NOMO-1 (cell line): ENCODE measurements at regions not wholly inside any gene's neighbourhood (a gene's known extent, or its start where the extent isn't known, plus 50 kb on each side); places are given as distances from the start of the nearest gene placed in this dataset.

Source experiments
- DNase-seq, 2 experiments: peaks; one replicate each; lab custom pipeline; 2025; ENCODE audit not compliant: unreplicated experiment in 2 of 2; lab: John Stamatoyannopoulos, UW

DNA sequence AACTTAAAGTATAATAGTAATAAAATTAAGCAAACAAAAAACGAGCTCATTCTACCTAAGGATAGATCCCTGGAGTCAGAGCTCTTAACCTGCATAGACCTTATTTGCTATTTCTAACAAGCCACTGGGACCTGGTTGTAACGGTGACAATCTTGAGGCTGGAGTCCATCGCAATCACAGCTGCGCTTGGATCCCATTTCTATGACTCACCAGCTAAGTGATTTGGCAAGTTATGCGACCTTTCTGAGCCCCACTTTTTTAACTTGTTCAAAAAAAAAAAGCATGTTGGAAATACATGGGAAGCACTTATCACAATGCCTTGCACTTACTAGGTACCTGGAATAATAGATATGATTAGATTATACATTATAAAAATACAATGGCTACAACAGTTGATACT is 389.5 kb upstream of the CDH4 start:
- DNase-seq = no peak

GRCh38 chr20:60863548-60863947 is 388.5 kb upstream of the CDH4 start:
- no peak for DNase-seq

DNA sequence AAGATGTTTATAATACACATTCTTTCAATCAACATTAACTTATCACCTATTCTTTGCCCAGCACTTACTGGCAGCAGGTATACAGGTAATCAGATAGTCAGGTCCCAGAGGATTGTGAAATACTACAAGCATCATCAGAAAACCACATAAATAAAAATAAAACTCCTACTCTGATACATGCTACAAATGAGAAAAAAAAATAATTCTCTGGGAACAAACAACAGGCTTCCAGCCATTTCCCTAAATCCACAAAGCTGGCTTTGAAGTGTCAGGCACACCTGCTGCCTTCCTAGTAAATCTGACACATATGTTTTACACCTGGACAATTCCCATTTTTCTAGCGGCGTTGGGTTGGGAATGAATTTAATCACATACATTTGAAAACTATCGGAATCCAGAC is 384.5 kb upstream of the CDH4 start:
- DNase-seq = no peak

GRCh38 chr20:60868316-60868891 is 383.7 kb upstream of the CDH4 start:
- no peak for DNase-seq

DNA sequence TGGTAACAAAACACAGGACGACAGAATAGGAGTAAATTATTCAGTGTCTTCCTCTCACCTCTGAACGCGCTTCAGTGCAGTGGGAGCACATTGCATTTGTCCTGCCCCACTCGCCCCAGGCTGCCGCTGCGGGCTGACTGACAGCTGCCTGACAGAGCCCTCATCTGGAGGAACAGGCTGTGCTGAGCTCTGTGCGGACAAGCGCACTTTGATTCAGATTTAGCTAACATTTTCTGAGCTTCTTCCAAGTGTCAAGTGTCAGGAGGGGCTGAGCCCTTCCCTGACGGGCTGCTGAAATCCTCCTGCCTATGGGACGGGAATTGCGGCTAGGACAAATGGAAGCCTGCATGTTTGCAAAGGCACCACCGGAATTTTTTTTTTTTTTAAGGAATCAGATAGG is 383.0 kb upstream of the CDH4 start:
- DNase-seq = no peak

GRCh38 chr20:60869625-60870024 is 382.4 kb upstream of the CDH4 start:
- DNase-seq = no peak

- no peak for DNase-seq
Observed at GRCh38 chr20:60870040-60870439, 382.0 kb upstream of the CDH4 start.

DNA sequence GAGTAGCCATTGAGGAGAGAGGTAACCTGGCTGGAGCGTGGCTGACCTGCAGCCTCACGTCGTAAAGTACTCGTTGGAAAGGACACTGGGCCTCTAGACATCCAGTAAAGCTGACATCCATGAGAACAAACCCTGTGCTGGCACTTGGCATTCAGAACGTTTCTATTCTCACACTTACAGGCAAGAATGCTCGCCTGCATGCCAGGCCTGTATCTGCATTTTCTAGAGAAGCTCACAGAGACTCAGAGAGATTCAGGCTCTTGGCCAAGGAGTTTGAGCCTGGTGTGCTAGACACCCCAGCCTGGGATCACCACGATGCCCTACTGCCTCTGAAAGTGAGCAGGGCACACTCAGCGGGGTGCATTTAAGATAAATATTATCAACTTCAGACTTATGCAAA is 379.8 kb upstream of the CDH4 start:
- no peak for DNase-seq

DNA sequence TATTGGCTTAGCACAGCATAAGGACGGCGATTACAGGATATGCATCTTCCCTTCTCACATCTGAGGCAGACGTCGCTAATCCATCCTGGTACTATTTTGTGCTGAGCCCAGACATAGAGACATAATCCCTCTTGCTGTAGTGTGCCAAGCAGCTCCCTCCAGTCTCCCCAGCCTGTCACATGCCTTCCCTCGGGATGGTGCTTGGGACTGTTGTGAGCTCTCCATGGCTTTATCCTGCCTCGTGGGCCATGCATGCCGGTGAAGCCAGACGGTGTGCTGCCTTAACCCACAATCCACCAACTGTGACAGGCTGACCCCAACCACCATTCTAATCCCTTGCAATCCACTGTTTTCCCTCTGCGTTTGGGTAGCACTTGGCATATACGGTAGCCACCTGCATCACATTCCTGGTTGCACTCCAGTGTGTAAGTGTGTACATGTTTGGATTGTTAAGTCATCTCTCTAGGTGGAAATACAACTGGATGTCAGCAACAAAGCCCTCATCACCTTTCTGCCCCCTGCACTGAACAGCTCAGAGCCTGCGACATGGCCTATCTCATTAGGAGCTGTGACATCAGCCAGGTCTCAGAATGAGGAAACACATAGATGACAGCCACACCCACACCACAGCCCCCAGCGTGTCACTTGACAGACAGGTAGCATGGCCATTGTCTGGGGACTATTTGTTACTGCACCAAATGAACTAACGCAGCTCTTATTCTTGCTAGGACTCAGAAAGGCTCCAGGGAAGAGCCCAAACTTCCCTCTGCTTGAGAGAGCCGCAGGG is 374.8 kb upstream of the CDH4 start:
- no peak for DNase-seq

DNA sequence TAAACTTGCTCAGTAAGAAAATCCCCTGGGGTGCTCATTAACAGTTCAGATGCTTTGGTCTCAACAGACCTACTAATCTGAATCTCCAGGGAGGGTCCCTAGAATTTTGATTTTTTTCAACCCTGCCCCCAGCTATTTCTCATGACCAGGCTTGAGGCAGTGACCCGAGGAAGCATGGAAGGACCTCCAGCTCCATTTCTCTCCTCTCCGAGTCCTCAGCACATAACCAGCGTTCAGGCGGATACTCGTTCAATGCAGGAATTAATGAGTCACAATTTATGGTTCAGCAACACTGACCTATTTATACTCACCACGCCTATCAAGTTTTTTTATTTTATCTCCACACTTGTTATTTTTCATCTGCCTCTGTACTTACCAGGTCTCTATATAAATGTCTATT is 369.2 kb upstream of the CDH4 start:
- no peak for DNase-seq

DNA sequence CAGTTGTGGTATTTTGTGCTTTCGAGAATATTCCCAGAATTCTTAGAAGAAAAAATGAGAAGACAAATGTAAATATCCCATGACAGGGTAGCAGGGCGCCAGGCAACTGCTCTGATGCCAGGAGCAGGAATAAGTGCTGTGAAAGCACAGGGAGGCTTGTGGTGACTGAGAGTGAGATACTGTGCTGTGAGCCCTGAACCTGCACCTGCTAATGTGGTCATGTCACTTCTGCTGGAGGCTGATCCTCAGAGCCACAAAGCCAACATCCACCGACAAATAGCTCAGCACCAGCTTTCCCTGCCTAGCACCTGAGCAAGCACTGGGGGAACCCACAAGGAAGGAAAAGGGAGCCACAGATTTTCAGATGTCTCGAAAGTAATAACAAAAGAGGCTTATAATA is 368.6 kb upstream of the CDH4 start:
- DNase-seq = no peak

DNA sequence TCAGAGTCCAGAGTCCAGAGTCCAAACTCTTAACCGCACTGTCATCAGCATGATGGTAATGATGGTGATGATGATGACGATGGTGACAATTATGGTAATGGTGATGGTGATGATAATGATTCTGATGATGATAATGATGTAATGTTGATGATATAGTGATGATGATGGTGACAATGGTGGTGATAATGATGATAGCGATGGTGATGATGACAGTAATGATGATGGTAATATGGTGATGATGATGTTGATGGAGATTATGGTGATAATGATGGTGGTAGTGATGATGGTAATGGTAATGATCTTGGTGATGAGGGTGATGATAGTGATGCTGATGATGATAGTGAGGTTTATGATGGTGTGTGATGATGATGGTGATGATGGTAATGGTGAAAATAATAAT is 367.8 kb upstream of the CDH4 start:
- no peak for DNase-seq

DNA sequence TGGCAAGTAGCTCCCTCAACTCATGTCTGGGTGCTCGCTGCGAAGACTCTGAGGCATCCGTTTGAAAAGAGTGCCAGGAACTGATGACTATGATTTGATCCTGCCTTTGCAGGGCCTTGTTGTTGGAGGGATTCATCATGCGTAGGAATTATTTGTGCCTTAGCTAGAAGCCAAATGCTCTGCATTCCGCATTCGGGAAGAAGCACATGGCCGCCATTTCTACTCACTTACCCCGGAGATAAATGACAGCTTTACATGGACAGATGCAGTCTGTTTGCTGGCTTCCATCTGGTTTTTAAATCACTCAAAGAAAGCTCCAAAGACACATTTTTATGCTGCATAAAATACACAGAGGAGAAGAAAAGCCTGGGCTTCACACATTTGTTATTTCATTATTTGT is 363.3 kb upstream of the CDH4 start:
- no peak for DNase-seq

DNA sequence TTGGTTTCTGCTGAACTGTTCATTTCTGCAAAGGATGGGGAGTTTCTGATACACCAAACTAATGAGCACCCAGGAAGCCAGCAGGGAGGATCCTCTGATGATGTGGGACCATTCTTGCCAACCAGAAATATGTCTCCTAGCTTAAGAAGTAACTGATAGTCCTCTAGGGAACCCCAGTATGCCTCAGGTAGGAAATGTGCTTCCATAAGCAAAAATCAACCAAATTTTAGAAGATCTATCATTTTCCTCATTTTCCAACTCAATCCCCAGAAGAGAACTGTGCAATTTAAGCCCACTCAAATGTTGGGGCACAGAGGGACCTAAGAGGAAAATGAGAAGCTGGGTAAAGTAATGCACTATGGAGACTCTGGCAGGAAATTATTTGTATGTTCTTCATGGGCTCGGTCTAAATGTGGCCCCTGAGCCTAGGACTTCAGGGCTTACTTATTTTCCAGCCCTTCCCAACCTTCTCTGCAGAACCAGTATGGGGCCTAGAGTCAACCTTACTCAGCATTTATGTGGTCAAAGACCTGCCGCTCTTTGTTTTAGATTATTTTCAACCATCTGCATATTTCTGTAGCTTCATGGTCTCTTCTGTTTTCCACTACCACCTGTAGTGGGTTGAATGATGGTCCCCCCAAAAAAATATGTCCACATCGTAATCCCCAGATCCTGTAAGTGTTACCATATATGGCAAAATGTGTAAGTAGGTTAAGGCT is 359.8 kb upstream of the CDH4 start:
- DNase-seq = no peak

GRCh38 chr20:60894091-60894490 is 358.0 kb upstream of the CDH4 start:
- no peak for DNase-seq

- no peak for DNase-seq
Observed at GRCh38 chr20:60895363-60896079, 356.5 kb upstream of the CDH4 start.

GRCh38 chr20:60897976-60898375 is 354.1 kb upstream of the CDH4 start:
- no peak for DNase-seq

DNA sequence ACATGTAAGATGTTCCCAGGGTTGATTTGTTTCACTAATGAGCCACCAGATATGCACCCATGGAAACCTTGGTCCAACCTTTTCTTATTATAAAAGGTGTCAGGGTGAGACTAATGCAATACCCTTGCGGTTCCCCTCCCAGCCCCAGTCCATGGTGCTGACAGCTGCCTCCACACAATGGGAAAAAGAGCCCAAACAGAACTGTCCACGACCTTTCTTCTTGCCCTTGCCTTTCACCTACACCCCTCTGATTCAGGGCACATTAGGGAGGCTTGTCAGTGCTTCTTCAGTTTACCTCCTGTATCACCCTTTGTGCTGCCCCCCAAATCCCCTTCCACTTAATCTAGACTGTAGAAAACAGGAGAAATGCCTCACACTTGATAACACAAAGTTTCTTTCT is 352.7 kb upstream of the CDH4 start:
- no peak for DNase-seq

DNA sequence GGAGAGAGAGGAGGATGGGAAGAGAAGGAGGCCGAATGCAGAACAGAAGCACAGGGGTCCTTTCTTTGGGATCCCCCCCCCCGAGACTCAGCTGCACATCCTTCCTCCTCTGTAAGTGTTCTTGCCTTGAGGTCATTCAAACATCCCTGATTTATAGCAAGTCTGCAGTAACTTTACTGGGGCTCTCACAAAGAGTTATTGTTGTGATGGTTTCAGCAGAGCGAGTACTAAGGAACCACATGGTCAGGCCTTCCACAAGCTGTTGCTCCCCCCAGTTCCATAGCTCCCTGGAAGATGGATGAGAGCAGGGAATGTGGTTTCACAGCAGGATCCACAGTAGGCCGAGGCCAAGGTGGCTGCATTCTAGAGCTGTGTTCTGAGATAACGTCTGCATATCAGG is 351.4 kb upstream of the CDH4 start:
- DNase-seq = no peak

- DNase-seq = no peak
Observed at GRCh38 chr20:60901831-60902230, 350.2 kb upstream of the CDH4 start.

- DNase-seq = no peak
Observed at GRCh38 chr20:60903325-60903971, 348.6 kb upstream of the CDH4 start.
